HepG2 (cell line): ENCODE measurements at regions not wholly inside any gene's neighbourhood (a gene's known extent, or its start where the extent isn't known, plus 50 kb on each side); places are given as distances from the start of the nearest gene placed in this dataset.

Source experiments
- ATAC-seq: fragments of 200-7000 bp; cut with Tn5 transposase; 3 replicates; pipeline ENCODE4 v1.9.1; 2020; ENCODE audit warnings: mild to moderate bottlenecking, moderate library complexity
- BruUV-seq: library from RNA; stranded (reverse); fragments of 400-500 nt; replicated peaks from 2 replicates; lab custom pipeline; 2021; lab: Mats Ljungman, UMichigan
- CTCF ChIA-PET: fragments of 300-600 bp; formaldehyde crosslinking; extraction: SDS; loops from one replicate; lab custom pipeline; 2021; ENCODE audit warnings: low total read pairs, inconsistent platforms, low intra/inter-chr PET ratio; lab: Yijun Ruan, JAX
- POLR2A ChIA-PET: fragments of 350-600 bp; sonication (Branson Sonifier 250); formaldehyde crosslinking; loops from one replicate; lab custom pipeline; 2020; ENCODE audit warnings: antibody characterized with exemption, inconsistent platforms; lab: Yijun Ruan, JAX
- DNase-seq: peaks from one replicate; pipeline ENCODE4 v3.0.0-alpha.2; 2015; ENCODE audit warnings: low spot score
- FAIRE-seq: peaks from 3 replicates; lab custom pipeline; 2011; peaks lifted over from hg19 to GRCh38; lab: Jason Lieb, UNC
- H2AFZ ChIP-seq: one replicate; pipeline ENCODE4 v1.6.1; 2011; ENCODE audit warnings: low read length, inconsistent platforms
- H3K27ac ChIP-seq: fragments of 300-600 bp; 3 replicates; pipeline ENCODE4 v1.8.0; 2011; ENCODE audit warnings: mixed run types, mild to moderate bottlenecking, mixed read lengths, low read length, inconsistent platforms; ENCODE audit not compliant: insufficient read depth; ENCODE audit errors: extremely low read length
- H3K27me3 ChIP-seq, 2 experiments: fragments of 200-600 bp in 1 of 2; 2 replicates in 1 of 2; 3 replicates in 1 of 2; pipeline versions ENCODE4 v1.6.0 to v1.8.0; 2011; ENCODE audit warnings: low read length in 2 of 2, mild to moderate bottlenecking in 2 of 2, moderate library complexity in 2 of 2, inconsistent platforms in 1 of 2; ENCODE audit not compliant: insufficient read depth in 2 of 2, control insufficient read depth in 1 of 2
- H3K36me3 ChIP-seq, 2 experiments: fragments of 200-600 bp in 1 of 2; replicated peaks in 1 of 2; 2 replicates in 1 of 2; 3 replicates in 1 of 2; pipeline versions ENCODE4 v1.5.1 to v1.8.0; 2011; ENCODE audit warnings: low read length in 2 of 2, inconsistent platforms in 1 of 2; ENCODE audit not compliant: insufficient read depth in 2 of 2, control insufficient read depth in 1 of 2
- H3K4me1 ChIP-seq: 2 replicates; pipeline ENCODE4 v1.5.1; 2012; ENCODE audit warnings: low read length, inconsistent platforms; ENCODE audit not compliant: insufficient read depth
- H3K4me2 ChIP-seq: 2 replicates; pipeline ENCODE4 v1.6.0; 2011; ENCODE audit warnings: low read depth, low read length, inconsistent platforms
- H3K4me3 ChIP-seq, 3 experiments: fragments of 200-600 bp in 1 of 3; sonication (generic), shearing (Covaris generic) in 1 of 3; replicated peaks in 1 of 3; 2 replicates each; pipeline ENCODE4 v1.5.1; 2011 to 2016; ENCODE audit warnings: low read length in 3 of 3, inconsistent platforms in 2 of 3, low read depth in 2 of 3, mild to moderate bottlenecking in 2 of 3, control low read depth in 1 of 3, mixed read lengths in 1 of 3; ENCODE audit not compliant: insufficient read depth in 1 of 3
- H3K79me2 ChIP-seq: one replicate; pipeline ENCODE4 v1.6.1; 2011; ENCODE audit warnings: low read length, inconsistent platforms; ENCODE audit not compliant: insufficient read depth
- H3K9ac ChIP-seq: 2 replicates; pipeline ENCODE4 v1.6.0; 2011; ENCODE audit warnings: mild to moderate bottlenecking, low read depth, low read length, inconsistent platforms; ENCODE audit not compliant: insufficient read depth
- H3K9me3 ChIP-seq: 2 replicates; pipeline ENCODE4 v1.5.1; 2012; ENCODE audit warnings: mild to moderate bottlenecking, low read length
- H4K20me1 ChIP-seq: 2 replicates; pipeline ENCODE4 v1.6.0; 2011; ENCODE audit warnings: inconsistent platforms, mild to moderate bottlenecking, low read length, moderate library complexity; ENCODE audit not compliant: insufficient read depth
- PAF1 ChIP-seq: IDR thresholded peaks from 2 replicates; pipeline ENCODE4 v1.6.1; 2016; ENCODE audit warnings: missing genetic modification reagents, missing compliant biosample characterization
- WIZ ChIP-seq: sonication (generic); formaldehyde crosslinking; IDR thresholded peaks from 2 replicates; pipeline ENCODE4 v1.5.1; 2020; ENCODE audit warnings: mild to moderate bottlenecking, missing genetic modification reagents
- ZNF546 ChIP-seq: sonication (generic); formaldehyde crosslinking; conservative IDR thresholded peaks from 2 replicates; pipeline ENCODE4 v1.8.1; 2023; ENCODE audit warnings: mild to moderate bottlenecking, missing genetic modification reagents
- WGBS: methylation state at CpG from one replicate; pipeline ENCODE4 v1.1.6; 2017; ENCODE audit warnings: low lambda C conversion rate; 5-methylcytosine and 5-hydroxymethylcytosine counted together
- in situ Hi-C: cut with HindIII; loops from 2 replicates; pipeline ENCODE4 v1.10.0; 2017; ENCODE audit warnings: low pct_unique_long_range_greater_than_20kb; ENCODE audit not compliant: extremely low pct_ligation_motif_present
- intact Hi-C: fragments of 100-400 bp; cut with micrococcal nuclease; formaldehyde crosslinking; loops from one replicate; pipeline ENCODE4 v1.10.0; 2022; ENCODE audit not compliant: unreplicated experiment
- TF ChIP-seq, protein P1 (sequence below): IDR thresholded peaks from 2 replicates; pipeline ENCODE4 v1.6.1; 2016; ENCODE audit warnings: low read depth, missing genetic modification reagents, missing compliant biosample characterization
- TF ChIP-seq, protein P2 (sequence below): sonication (generic); formaldehyde crosslinking; IDR thresholded peaks from 2 replicates; pipeline ENCODE4 v1.8.1; 2023; ENCODE audit warnings: missing genetic modification reagents, mild to moderate bottlenecking, borderline replicate concordance
- TF ChIP-seq, protein P3 (sequence below): sonication (generic); formaldehyde crosslinking; IDR thresholded peaks from 2 replicates; pipeline ENCODE4 v1.4.0; 2020; ENCODE audit warnings: mild to moderate bottlenecking, missing genetic modification reagents
- TF ChIP-seq, protein P4 (sequence below): sonication (generic); formaldehyde crosslinking; IDR thresholded peaks from 2 replicates; pipeline ENCODE4 v1.5.0; 2020; ENCODE audit warnings: mild to moderate bottlenecking, missing genetic modification reagents
- TF ChIP-seq, protein P5 (sequence below): sonication (generic); formaldehyde crosslinking; conservative IDR thresholded peaks from 2 replicates; pipeline ENCODE4 v1.8.0; 2022; ENCODE audit warnings: mild to moderate bottlenecking, moderate library complexity, missing genetic modification reagents

DNA sequence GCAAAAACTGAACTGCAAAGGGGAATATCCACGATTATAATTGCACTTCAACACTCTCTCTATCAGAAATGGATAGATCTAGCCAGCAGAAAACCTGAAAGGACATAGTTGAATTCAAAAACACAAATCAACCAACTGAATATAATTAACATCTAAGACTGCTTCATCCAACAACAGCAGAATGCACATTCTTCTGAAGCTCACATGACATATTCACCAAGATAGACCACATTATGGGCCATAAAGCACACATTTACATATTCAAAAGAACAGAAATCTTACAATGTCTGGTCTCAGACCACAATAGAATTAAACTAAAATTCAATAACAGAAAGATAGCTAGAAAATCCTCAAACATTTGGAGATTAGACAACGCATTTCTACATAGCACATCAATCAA, 118.3 kb downstream of the FBXO4 start:
- BruUV-seq = no TSS peak

More for the DNA sequence above, 118.3 kb downstream of the FBXO4 start:
- intact Hi-C loops (no loop called here), in situ Hi-C loops (no loop called here)
- 0% methylated on average over 2 of the region's 2 CpGs for WGBS
- Histone ChIP-seq H3K4me1 (no peaks in the 10 kb centered on the region), H2AFZ (no peak overlapping the region), H3K36me3 (no peaks in the 10 kb centered on the region), H3K9ac (no peak overlapping the region), H3K79me2 (no peaks in the 10 kb centered on the region), H3K27me3 (no peaks in the 10 kb centered on the region), H3K4me3 (no peak overlapping the region), H3K4me2 (no peak overlapping the region), H3K27ac (no peak overlapping the region), H4K20me1 (no peaks in the 10 kb centered on the region), H3K9me3 (no peaks in the 10 kb centered on the region)
- ChIA-PET POLR2A (no interaction called here), CTCF (no interaction called here)
- TF ChIP-seq, protein P1, sequence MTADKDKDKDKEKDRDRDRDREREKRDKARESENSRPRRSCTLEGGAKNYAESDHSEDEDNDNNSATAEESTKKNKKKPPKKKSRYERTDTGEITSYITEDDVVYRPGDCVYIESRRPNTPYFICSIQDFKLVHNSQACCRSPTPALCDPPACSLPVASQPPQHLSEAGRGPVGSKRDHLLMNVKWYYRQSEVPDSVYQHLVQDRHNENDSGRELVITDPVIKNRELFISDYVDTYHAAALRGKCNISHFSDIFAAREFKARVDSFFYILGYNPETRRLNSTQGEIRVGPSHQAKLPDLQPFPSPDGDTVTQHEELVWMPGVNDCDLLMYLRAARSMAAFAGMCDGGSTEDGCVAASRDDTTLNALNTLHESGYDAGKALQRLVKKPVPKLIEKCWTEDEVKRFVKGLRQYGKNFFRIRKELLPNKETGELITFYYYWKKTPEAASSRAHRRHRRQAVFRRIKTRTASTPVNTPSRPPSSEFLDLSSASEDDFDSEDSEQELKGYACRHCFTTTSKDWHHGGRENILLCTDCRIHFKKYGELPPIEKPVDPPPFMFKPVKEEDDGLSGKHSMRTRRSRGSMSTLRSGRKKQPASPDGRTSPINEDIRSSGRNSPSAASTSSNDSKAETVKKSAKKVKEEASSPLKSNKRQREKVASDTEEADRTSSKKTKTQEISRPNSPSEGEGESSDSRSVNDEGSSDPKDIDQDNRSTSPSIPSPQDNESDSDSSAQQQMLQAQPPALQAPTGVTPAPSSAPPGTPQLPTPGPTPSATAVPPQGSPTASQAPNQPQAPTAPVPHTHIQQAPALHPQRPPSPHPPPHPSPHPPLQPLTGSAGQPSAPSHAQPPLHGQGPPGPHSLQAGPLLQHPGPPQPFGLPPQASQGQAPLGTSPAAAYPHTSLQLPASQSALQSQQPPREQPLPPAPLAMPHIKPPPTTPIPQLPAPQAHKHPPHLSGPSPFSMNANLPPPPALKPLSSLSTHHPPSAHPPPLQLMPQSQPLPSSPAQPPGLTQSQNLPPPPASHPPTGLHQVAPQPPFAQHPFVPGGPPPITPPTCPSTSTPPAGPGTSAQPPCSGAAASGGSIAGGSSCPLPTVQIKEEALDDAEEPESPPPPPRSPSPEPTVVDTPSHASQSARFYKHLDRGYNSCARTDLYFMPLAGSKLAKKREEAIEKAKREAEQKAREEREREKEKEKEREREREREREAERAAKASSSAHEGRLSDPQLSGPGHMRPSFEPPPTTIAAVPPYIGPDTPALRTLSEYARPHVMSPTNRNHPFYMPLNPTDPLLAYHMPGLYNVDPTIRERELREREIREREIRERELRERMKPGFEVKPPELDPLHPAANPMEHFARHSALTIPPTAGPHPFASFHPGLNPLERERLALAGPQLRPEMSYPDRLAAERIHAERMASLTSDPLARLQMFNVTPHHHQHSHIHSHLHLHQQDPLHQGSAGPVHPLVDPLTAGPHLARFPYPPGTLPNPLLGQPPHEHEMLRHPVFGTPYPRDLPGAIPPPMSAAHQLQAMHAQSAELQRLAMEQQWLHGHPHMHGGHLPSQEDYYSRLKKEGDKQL (CRISPR knock-in tag) = no peak
- TF ChIP-seq, protein P2, sequence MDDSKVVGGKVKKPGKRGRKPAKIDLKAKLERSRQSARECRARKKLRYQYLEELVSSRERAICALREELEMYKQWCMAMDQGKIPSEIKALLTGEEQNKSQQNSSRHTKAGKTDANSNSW = no peak
- TF ChIP-seq ZNF546 (CRISPR knock-in tag) = no peak
- TF ChIP-seq, protein P3, sequence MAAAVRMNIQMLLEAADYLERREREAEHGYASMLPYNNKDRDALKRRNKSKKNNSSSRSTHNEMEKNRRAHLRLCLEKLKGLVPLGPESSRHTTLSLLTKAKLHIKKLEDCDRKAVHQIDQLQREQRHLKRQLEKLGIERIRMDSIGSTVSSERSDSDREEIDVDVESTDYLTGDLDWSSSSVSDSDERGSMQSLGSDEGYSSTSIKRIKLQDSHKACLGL (CRISPR knock-in tag) = no peak
- TF ChIP-seq, protein P4, sequence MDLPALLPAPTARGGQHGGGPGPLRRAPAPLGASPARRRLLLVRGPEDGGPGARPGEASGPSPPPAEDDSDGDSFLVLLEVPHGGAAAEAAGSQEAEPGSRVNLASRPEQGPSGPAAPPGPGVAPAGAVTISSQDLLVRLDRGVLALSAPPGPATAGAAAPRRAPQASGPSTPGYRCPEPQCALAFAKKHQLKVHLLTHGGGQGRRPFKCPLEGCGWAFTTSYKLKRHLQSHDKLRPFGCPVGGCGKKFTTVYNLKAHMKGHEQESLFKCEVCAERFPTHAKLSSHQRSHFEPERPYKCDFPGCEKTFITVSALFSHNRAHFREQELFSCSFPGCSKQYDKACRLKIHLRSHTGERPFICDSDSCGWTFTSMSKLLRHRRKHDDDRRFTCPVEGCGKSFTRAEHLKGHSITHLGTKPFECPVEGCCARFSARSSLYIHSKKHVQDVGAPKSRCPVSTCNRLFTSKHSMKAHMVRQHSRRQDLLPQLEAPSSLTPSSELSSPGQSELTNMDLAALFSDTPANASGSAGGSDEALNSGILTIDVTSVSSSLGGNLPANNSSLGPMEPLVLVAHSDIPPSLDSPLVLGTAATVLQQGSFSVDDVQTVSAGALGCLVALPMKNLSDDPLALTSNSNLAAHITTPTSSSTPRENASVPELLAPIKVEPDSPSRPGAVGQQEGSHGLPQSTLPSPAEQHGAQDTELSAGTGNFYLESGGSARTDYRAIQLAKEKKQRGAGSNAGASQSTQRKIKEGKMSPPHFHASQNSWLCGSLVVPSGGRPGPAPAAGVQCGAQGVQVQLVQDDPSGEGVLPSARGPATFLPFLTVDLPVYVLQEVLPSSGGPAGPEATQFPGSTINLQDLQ (CRISPR knock-in tag) = no peak
- no peak for TF ChIP-seq PAF1 (CRISPR knock-in tag)
- TF ChIP-seq, protein P5, sequence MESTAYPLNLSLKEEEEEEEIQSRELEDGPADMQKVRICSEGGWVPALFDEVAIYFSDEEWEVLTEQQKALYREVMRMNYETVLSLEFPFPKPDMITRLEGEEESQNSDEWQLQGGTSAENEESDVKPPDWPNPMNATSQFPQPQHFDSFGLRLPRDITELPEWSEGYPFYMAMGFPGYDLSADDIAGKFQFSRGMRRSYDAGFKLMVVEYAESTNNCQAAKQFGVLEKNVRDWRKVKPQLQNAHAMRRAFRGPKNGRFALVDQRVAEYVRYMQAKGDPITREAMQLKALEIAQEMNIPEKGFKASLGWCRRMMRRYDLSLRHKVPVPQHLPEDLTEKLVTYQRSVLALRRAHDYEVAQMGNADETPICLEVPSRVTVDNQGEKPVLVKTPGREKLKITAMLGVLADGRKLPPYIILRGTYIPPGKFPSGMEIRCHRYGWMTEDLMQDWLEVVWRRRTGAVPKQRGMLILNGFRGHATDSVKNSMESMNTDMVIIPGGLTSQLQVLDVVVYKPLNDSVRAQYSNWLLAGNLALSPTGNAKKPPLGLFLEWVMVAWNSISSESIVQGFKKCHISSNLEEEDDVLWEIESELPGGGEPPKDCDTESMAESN (CRISPR knock-in tag) = no peak
- no peak for TF ChIP-seq WIZ
- DNase-seq (no peak), ATAC-seq (no peak), FAIRE-seq (no peak)
